ENCODE measurements at regions not wholly inside any gene's neighbourhood (a gene's known extent, or its start where the extent isn't known, plus 50 kb on each side); places are given as distances from the start of the nearest gene placed in this dataset.

- Histone ChIP-seq H3K36me3 (no peaks in the 10 kb centered on the region), H3K4me1 (ENCODE audit: control insufficient read depth in 1 of 2, low read depth in 2 of 2) (peaks cover 7 to 44% of the 10 kb centered on the region in 2 donors), H3K9me3 (no peaks in the 10 kb centered on the region), H3K4me3 (no peak overlapping the region), H3K27ac (no peak overlapping the region), H3K27me3 (replicated peaks; ENCODE audit: insufficient read depth) (no peaks in the 10 kb centered on the region)
- no peak for DNase-seq (ENCODE audit: low spot score)
- ATAC-seq (ENCODE audit: insufficient number of reproducible peaks, low FRiP score, low read depth), result no peak
- no peak for TF ChIP-seq CTCF (IDR thresholded peaks at IDR 0.05)
Measured at GRCh38 chr12:123055281-123055766, 74.8 kb downstream of the ARL6IP4 start.

- no peak overlapping the region for H3K27ac ChIP-seq
- TF ChIP-seq CTCF (IDR thresholded peaks at IDR 0.05), result no peak
- DNase-seq (ENCODE audit: low spot score) (no peak), ATAC-seq (ENCODE audit: insufficient number of reproducible peaks, low FRiP score, low read depth) (no peak)
- H3K4me1 ChIP-seq (ENCODE audit: control insufficient read depth in 1 of 2, low read depth in 2 of 2), result peaks cover 16 to 44% of the 10 kb centered on the region in 2 donors
- no peaks in the 10 kb centered on the region for H3K9me3 ChIP-seq
- H3K4me3 ChIP-seq, result no peak overlapping the region
- no peaks in the 10 kb centered on the region for H3K27me3 ChIP-seq (replicated peaks; ENCODE audit: insufficient read depth)
- no peaks in the 10 kb centered on the region for H3K36me3 ChIP-seq
Measured at GRCh38 chr12:123054371-123054770, 73.9 kb downstream of the ARL6IP4 start.

- Histone ChIP-seq H3K36me3 (no peaks in the 10 kb centered on the region), H3K4me3 (no peak overlapping the region), H3K27ac (no peak overlapping the region), H3K4me1 (ENCODE audit: control insufficient read depth in 1 of 2, low read depth in 2 of 2) (peaks cover 16 to 54% of the 10 kb centered on the region in 2 donors), H3K9me3 (no peaks in the 10 kb centered on the region), H3K27me3 (replicated peaks; ENCODE audit: insufficient read depth) (no peaks in the 10 kb centered on the region)
- DNase-seq (ENCODE audit: low spot score) (no peak), ATAC-seq (ENCODE audit: insufficient number of reproducible peaks, low FRiP score, low read depth) (no peak)
- TF ChIP-seq CTCF (IDR thresholded peaks at IDR 0.05), result no peak
Measured at GRCh38 chr12:123051556-123051955, 71.1 kb downstream of the ARL6IP4 start.

- no peak for DNase-seq (ENCODE audit: low spot score)
- Histone ChIP-seq H3K27me3 (replicated peaks; ENCODE audit: insufficient read depth) (no peaks in the 10 kb centered on the region), H3K4me3 (no peak overlapping the region), H3K27ac (peak overlapping the region; percentile 77 to 81), H3K36me3 (no peaks in the 10 kb centered on the region), H3K4me1 (ENCODE audit: control insufficient read depth in 1 of 2, low read depth in 2 of 2) (peaks cover 16 to 50% of the 10 kb centered on the region in 2 donors), H3K9me3 (no peaks in the 10 kb centered on the region)
- no peak for TF ChIP-seq CTCF (IDR thresholded peaks at IDR 0.05)
- no peak for ATAC-seq (ENCODE audit: insufficient number of reproducible peaks, low FRiP score, low read depth)
Measured at GRCh38 chr12:123050913-123051312, 70.4 kb downstream of the ARL6IP4 start.

- TF ChIP-seq CTCF (IDR thresholded peaks at IDR 0.05), result no peak
- ATAC-seq (ENCODE audit: insufficient number of reproducible peaks, low FRiP score, low read depth) (peak; percentile 79), DNase-seq (ENCODE audit: low spot score) (no peak)
- Histone ChIP-seq H3K4me3 (no peak overlapping the region), H3K27ac (peak overlapping the region; percentile 77 to 81), H3K4me1 (ENCODE audit: control insufficient read depth in 1 of 2, low read depth in 2 of 2) (peaks cover 16 to 44% of the 10 kb centered on the region in 2 donors), H3K36me3 (no peaks in the 10 kb centered on the region), H3K9me3 (no peaks in the 10 kb centered on the region), H3K27me3 (replicated peaks; ENCODE audit: insufficient read depth) (no peaks in the 10 kb centered on the region)
Measured at GRCh38 chr12:123050331-123050831, 69.9 kb downstream of the ARL6IP4 start.
